H1 (cell line): ENCODE measurements at regions not wholly inside any gene's neighbourhood (a gene's known extent, or its start where the extent isn't known, plus 50 kb on each side); places are given as distances from the start of the nearest gene placed in this dataset.
"Not testable (repeated sequence)": the region's sequence is repeated elsewhere in the genome, so short reads cannot be mapped to it uniquely, and the experiment has no call there.

ENCODE experiments used
- CTCF ChIA-PET: fragments of 300-600 bp; sonication (Branson Sonifier 250); formaldehyde crosslinking; loops from one replicate; lab custom pipeline; 2021; ENCODE audit not compliant: partially characterized antibody; lab: Charles Lee
- POLR2A ChIA-PET: fragments of 300-600 bp; sonication (Branson Sonifier 250); formaldehyde crosslinking; loops from one replicate; lab custom pipeline; 2021; ENCODE audit warnings: inconsistent platforms; ENCODE audit not compliant: partially characterized antibody; lab: Charles Lee
- DNase-seq, 2 experiments: peaks; one replicate each; pipeline versions ENCODE4 v3.0.0 to v3.0.0-alpha.2; 2010 to 2022; ENCODE audit warnings: low spot score in 2 of 2, low read depth in 1 of 2, mixed read lengths in 1 of 2
- FAIRE-seq: peaks from 2 replicates; lab custom pipeline; 2011; peaks lifted over from hg19 to GRCh38; lab: Jason Lieb, UNC
- H2AFZ ChIP-seq: 2 replicates; pipeline ENCODE4 v1.8.1; 2012; ENCODE audit warnings: low read length, inconsistent platforms
- H2AK5ac ChIP-seq: 2 replicates; pipeline ENCODE4 v1.6.1; 2013; ENCODE audit warnings: low read depth, low read length
- H2BK120ac ChIP-seq: replicated peaks from 2 replicates; pipeline ENCODE3; 2013; ENCODE audit warnings: low read depth, low read length, inconsistent platforms
- H2BK12ac ChIP-seq: 2 replicates; pipeline ENCODE4 v1.6.1; 2013; ENCODE audit warnings: low read depth, low read length
- H2BK15ac ChIP-seq: 2 replicates; pipeline ENCODE4 v1.6.1; 2013; ENCODE audit warnings: low read length
- H2BK20ac ChIP-seq: 2 replicates; pipeline ENCODE4 v1.6.1; 2013; ENCODE audit warnings: low read length
- H2BK5ac ChIP-seq: 2 replicates; pipeline ENCODE4 v1.6.1; 2013; ENCODE audit warnings: low read depth, low read length
- H3K14ac ChIP-seq: 2 replicates; pipeline ENCODE4 v1.6.1; 2013; ENCODE audit warnings: inconsistent platforms; ENCODE audit not compliant: insufficient read length
- H3K18ac ChIP-seq: 2 replicates; pipeline ENCODE4 v1.6.1; 2013; ENCODE audit warnings: low read length; ENCODE audit errors: extremely low read depth
- H3K23ac ChIP-seq: 2 replicates; pipeline ENCODE4 v1.6.1; 2013; ENCODE audit warnings: inconsistent platforms; ENCODE audit not compliant: insufficient read length
- H3K23me2 ChIP-seq: 2 replicates; pipeline ENCODE4 v1.6.1; 2013; ENCODE audit warnings: low read depth, low read length
- H3K27ac ChIP-seq: 2 replicates; pipeline ENCODE4 v1.6.1; 2011; ENCODE audit warnings: low read depth, low read length, inconsistent platforms
- H3K27me3 ChIP-seq, 4 experiments: replicated peaks in 1 of 4; 1 replicate in 1 of 4; 2 replicates in 3 of 4; pipeline versions ENCODE4 v1.6.1 to v1.8.1; 2011 to 2013; ENCODE audit warnings: low read length in 3 of 4, mild to moderate bottlenecking in 3 of 4, inconsistent platforms in 2 of 4, mixed read lengths in 2 of 4, moderate library complexity in 1 of 4; ENCODE audit not compliant: control insufficient read depth in 3 of 4, insufficient read depth in 3 of 4; ENCODE audit errors: extremely low read depth in 1 of 4
- H3K36me3 ChIP-seq, 4 experiments: 2 replicates each; pipeline versions ENCODE4 v1.6.1 to v1.8.1; 2011 to 2013; ENCODE audit warnings: mild to moderate bottlenecking in 4 of 4, low read length in 3 of 4, moderate library complexity in 2 of 4, control low read depth in 1 of 4, inconsistent platforms in 1 of 4; ENCODE audit not compliant: insufficient read depth in 4 of 4, control insufficient read depth in 2 of 4
- H3K4ac ChIP-seq: replicated peaks from 2 replicates; pipeline ENCODE3; 2013; ENCODE audit warnings: low read length, low read depth, mixed read lengths, inconsistent platforms; ENCODE audit not compliant: insufficient read length
- H3K4me1 ChIP-seq, 4 experiments: replicated peaks in 1 of 4; 1 replicate in 1 of 4; 2 replicates in 3 of 4; pipeline versions ENCODE4 v1.6.1 to v1.8.1; 2011 to 2013; ENCODE audit warnings: low read length in 3 of 4, inconsistent platforms in 2 of 4, mixed read lengths in 1 of 4; ENCODE audit not compliant: insufficient read depth in 4 of 4, control insufficient read depth in 3 of 4
- H3K4me2 ChIP-seq, 2 experiments: 2 replicates each; pipeline versions ENCODE4 v1.6.1 to v1.8.1; 2011 to 2013; ENCODE audit warnings: low read depth in 2 of 2, low read length in 2 of 2, control low read depth in 1 of 2, inconsistent platforms in 1 of 2, mild to moderate bottlenecking in 1 of 2; ENCODE audit not compliant: insufficient read depth in 1 of 2
- H3K4me3 ChIP-seq, 4 experiments: fragments of 200-600, 300-600 bp in 1 of 4; sonication (generic), shearing (Covaris generic), sonication (Bioruptor Twin) in 1 of 4; 2 replicates each; pipeline versions ENCODE4 v1.5.1 to v1.8.1; 2011 to 2016; ENCODE audit warnings: low read length in 4 of 4, low read depth in 3 of 4, control low read depth in 2 of 4, inconsistent platforms in 2 of 4, mild to moderate bottlenecking in 2 of 4, mixed read lengths in 1 of 4, moderate library complexity in 1 of 4; ENCODE audit not compliant: insufficient read depth in 2 of 4; ENCODE audit errors: extremely low read depth in 1 of 4
- H3K56ac ChIP-seq: replicated peaks from 2 replicates; pipeline ENCODE3; 2013; ENCODE audit warnings: low read depth, mild to moderate bottlenecking, mixed read lengths, low read length, inconsistent platforms; ENCODE audit not compliant: insufficient read length
- H3K79me1 ChIP-seq: 2 replicates; pipeline ENCODE4 v1.6.1; 2013; ENCODE audit warnings: low read depth, low read length, control low read depth
- H3K79me2 ChIP-seq, 2 experiments: 2 replicates each; pipeline versions ENCODE4 v1.6.1 to v1.8.1; 2012 to 2013; ENCODE audit warnings: low read length in 2 of 2, mild to moderate bottlenecking in 2 of 2, inconsistent platforms in 1 of 2; ENCODE audit not compliant: insufficient read depth in 2 of 2, control insufficient read depth in 1 of 2
- H3K9ac ChIP-seq, 4 experiments: replicated peaks in 1 of 4; 1 replicate in 1 of 4; 2 replicates in 3 of 4; pipeline versions ENCODE4 v1.6.1 to v1.8.1; 2011 to 2013; ENCODE audit warnings: low read depth in 3 of 4, low read length in 3 of 4, control low read depth in 2 of 4, mild to moderate bottlenecking in 2 of 4, moderate library complexity in 2 of 4, inconsistent platforms in 1 of 4; ENCODE audit errors: extremely low read depth in 1 of 4
- H3K9me3 ChIP-seq, 2 experiments: 2 replicates each; pipeline versions ENCODE4 v1.6.1 to v1.8.1; 2012 to 2013; ENCODE audit warnings: mild to moderate bottlenecking in 2 of 2, moderate library complexity in 2 of 2, control low read depth in 1 of 2, inconsistent platforms in 1 of 2, low read depth in 1 of 2, low read length in 1 of 2, mixed read lengths in 1 of 2; ENCODE audit not compliant: insufficient read depth in 2 of 2
- H4K20me1 ChIP-seq, 2 experiments: replicated peaks in 1 of 2; 2 replicates each; pipeline versions ENCODE3 to v1.8.1; 2011 to 2013; ENCODE audit warnings: inconsistent platforms in 2 of 2, low read length in 2 of 2, mild to moderate bottlenecking in 1 of 2; ENCODE audit not compliant: insufficient read depth in 2 of 2, control insufficient read depth in 1 of 2
- H4K5ac ChIP-seq: 2 replicates; pipeline ENCODE4 v1.6.1; 2013; ENCODE audit warnings: low read length, low read depth, mixed read lengths, inconsistent platforms; ENCODE audit not compliant: insufficient read length
- H4K8ac ChIP-seq: 2 replicates; pipeline ENCODE4 v1.8.0; 2013; ENCODE audit warnings: mild to moderate bottlenecking, moderate library complexity, low read length, inconsistent platforms; ENCODE audit not compliant: insufficient read depth; ENCODE audit errors: extremely low read depth
- H4K91ac ChIP-seq: replicated peaks from 2 replicates; pipeline ENCODE3; 2013; ENCODE audit warnings: low read length, mixed read lengths, inconsistent platforms; ENCODE audit not compliant: insufficient read length
- WGBS, 2 experiments: shearing (Covaris generic) in 1 of 2; methylation state at CpG; one replicate each; pipeline versions ENCODE4 v1.1.6 to v1.1.7; 2013 to 2015; ENCODE audit warnings: low lambda C conversion rate in 2 of 2, mixed read lengths in 2 of 2, inconsistent platforms in 1 of 2, low coverage in 1 of 2, missing lambda C conversion rate in 1 of 2; ENCODE audit not compliant: insufficient replicate concordance in 2 of 2, insufficient coverage in 1 of 2, insufficient read length in 1 of 2; ENCODE audit errors: extremely low coverage in 1 of 2, missing lambda C conversion rate in 1 of 2; 5-methylcytosine and 5-hydroxymethylcytosine counted together

GRCh38 chr3:137595415-137595814 is 168.7 kb upstream of the SOX14 start:
- H4K5ac ChIP-seq, H3K4me1 ChIP-seq, FAIRE-seq, H3K9ac ChIP-seq, H3K4me3 ChIP-seq, H2BK120ac ChIP-seq, CTCF ChIA-PET, H2BK12ac ChIP-seq, DNase-seq, H3K79me2 ChIP-seq, H2BK15ac ChIP-seq, H2AK5ac ChIP-seq, H2BK5ac ChIP-seq, POLR2A ChIA-PET, H2AFZ ChIP-seq, H3K9me3 ChIP-seq, H3K27me3 ChIP-seq, H2BK20ac ChIP-seq, H3K23me2 ChIP-seq, H3K14ac ChIP-seq, H3K79me1 ChIP-seq, H3K18ac ChIP-seq, H3K4ac ChIP-seq, H3K27ac ChIP-seq, H3K56ac ChIP-seq, H3K23ac ChIP-seq, H4K91ac ChIP-seq, H3K4me2 ChIP-seq, H3K36me3 ChIP-seq, H4K8ac ChIP-seq, H4K20me1 ChIP-seq: not testable (repeated sequence)
- 88% methylated on average over 3 of the region's 4 CpGs; no CpG with 5 or more reads in 1 of the 2 experiments for WGBS, 2 experiments
